Spleen (tissue), 11 donors: ENCODE measurements at regions not wholly inside any gene's neighbourhood (a gene's known extent, or its start where the extent isn't known, plus 50 kb on each side); places are given as distances from the start of the nearest gene placed in this dataset.

Source experiments
- DNase-seq: peaks from one replicate; pipeline ENCODE4 v3.0.0-alpha.2; 2020
- H3K27ac ChIP-seq, 8 donors: fragments of 200-600 bp; sonication (generic) in 7 of 8; 1 replicate in 4 of 8; 2 replicates in 4 of 8; pipeline versions ENCODE4 v1.5.0 to v1.8.0; 2016 to 2021; ENCODE audit warnings: inconsistent platforms in 4 of 8, mild to moderate bottlenecking in 4 of 8, moderate library complexity in 1 of 8
- H3K27me3 ChIP-seq, 7 donors: fragments of 200-600 bp; sonication (generic) in 6 of 7; replicated peaks in 1 of 7; 1 replicate in 4 of 7; 2 replicates in 3 of 7; pipeline versions ENCODE4 v1.5.0 to v1.8.0; 2016 to 2021; ENCODE audit warnings: inconsistent platforms in 3 of 7, mild to moderate bottlenecking in 1 of 7
- H3K36me3 ChIP-seq, 6 donors: fragments of 200-600 bp; sonication (generic) in 5 of 6; 1 replicate in 4 of 6; 2 replicates in 2 of 6; pipeline versions ENCODE4 v1.5.0 to v1.8.0; 2016 to 2021; ENCODE audit warnings: inconsistent platforms in 2 of 6
- H3K4me1 ChIP-seq, 6 donors: fragments of 200-600 bp; sonication (generic) in 5 of 6; 1 replicate in 3 of 6; 2 replicates in 3 of 6; pipeline versions ENCODE4 v1.5.0 to v1.8.0; 2016 to 2021; ENCODE audit warnings: inconsistent platforms in 3 of 6
- H3K4me3 ChIP-seq, 8 donors: fragments of 200-600 bp; sonication (generic) in 7 of 8; 1 replicate in 4 of 8; 2 replicates in 4 of 8; pipeline versions ENCODE4 v1.5.0 to v1.8.0; 2016 to 2021; ENCODE audit warnings: inconsistent platforms in 4 of 8, mild to moderate bottlenecking in 4 of 8, moderate library complexity in 2 of 8
- H3K9me3 ChIP-seq, 8 donors: fragments of 200-600 bp; sonication (generic) in 7 of 8; 1 replicate in 4 of 8; 2 replicates in 4 of 8; pipeline versions ENCODE4 v1.5.0 to v1.8.0; 2016 to 2021; ENCODE audit warnings: inconsistent platforms in 4 of 8
- POLR2A ChIP-seq, 3 donors: fragments of 450-650 bp; IDR thresholded peaks; one replicate each; pipeline ENCODE4 v1.5.1; 2017; ENCODE audit warnings: antibody characterized with exemption in 3 of 3, mild to moderate bottlenecking in 1 of 3
- POLR2AphosphoS5 ChIP-seq, 3 donors: sonication (generic); formaldehyde crosslinking; IDR thresholded peaks; one replicate each; pipeline ENCODE4 v1.5.1; 2017; ENCODE audit warnings: antibody characterized with exemption in 3 of 3
- WGBS, 5 donors: extraction: QIAGEN DNeasy Blood & Tissue Kit in 3 of 5; methylation state at CpG; one replicate each; pipeline versions ENCODE4 v1.1.5 to v1.1.7; 2013 to 2018; 5-methylcytosine and 5-hydroxymethylcytosine counted together
- intact Hi-C: fragments of 100-400 bp; cut with DNase I; formaldehyde crosslinking; loops from one replicate; pipeline ENCODE4 v1.15.0; 2023; ENCODE audit warnings: low total_unique reads
- TF ChIP-seq, protein P1 (sequence below), 11 experiments: fragments of 200-600 bp in 7 of 11; fragments of 450-650 bp in 4 of 11; sonication (generic) in 4 of 11; IDR thresholded peaks in 8 of 11; conservative IDR thresholded peaks in 3 of 11; 1 replicate in 7 of 11; 2 replicates in 4 of 11; pipeline versions ENCODE4 v1.4.0 to v1.8.0; 2016 to 2021; ENCODE audit warnings: antibody characterized with exemption in 11 of 11, inconsistent platforms in 4 of 11, mild to moderate bottlenecking in 1 of 11
- donor health status: healthy with polysubstance abuse.
- donor health status: DM: no; HTN: no; CAD: no; lungs with moderate emphysema.
- donor health status: DM: no; HTN: no; CAD: no.
- donor health status: Bipolar disorder and iron deficiency.
- donor health status: healthy.
- donor health status: DM: no; HTN: no; CAD: no.
- donor health status: DM: yes; HTN: yes; CAD: no.

DNA sequence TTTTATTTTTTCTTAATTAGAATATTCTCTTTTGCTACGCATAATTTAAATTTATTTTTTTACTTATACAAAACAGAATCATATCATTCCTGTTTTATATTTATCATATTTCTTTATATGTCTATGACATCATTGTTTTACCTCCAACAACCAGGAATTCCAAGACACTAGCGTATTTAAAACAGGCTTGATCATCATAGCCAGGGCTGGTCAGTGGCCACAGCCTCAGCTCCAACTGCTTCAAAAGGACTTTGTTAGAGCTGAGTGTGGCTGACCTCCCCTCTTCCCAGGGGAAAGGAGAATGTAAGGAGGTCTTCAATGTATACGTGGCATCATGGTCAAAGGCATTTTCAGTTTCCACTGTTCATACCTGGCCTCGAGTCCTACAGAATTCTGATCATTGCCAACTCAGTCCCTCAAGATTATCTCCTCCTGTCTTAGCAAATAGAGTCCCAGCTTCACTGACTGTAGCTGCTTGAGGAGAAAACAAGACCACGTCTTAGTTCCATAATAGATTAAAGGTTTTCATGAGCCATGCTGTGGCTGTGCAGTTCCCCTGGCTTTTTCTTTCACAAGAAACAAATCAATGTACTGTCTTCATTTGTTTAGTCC, 444.0 kb downstream of the PTPRC start:
- H3K9me3 ChIP-seq: no peaks in the 10 kb centered on the region
- TF ChIP-seq, protein P1, sequence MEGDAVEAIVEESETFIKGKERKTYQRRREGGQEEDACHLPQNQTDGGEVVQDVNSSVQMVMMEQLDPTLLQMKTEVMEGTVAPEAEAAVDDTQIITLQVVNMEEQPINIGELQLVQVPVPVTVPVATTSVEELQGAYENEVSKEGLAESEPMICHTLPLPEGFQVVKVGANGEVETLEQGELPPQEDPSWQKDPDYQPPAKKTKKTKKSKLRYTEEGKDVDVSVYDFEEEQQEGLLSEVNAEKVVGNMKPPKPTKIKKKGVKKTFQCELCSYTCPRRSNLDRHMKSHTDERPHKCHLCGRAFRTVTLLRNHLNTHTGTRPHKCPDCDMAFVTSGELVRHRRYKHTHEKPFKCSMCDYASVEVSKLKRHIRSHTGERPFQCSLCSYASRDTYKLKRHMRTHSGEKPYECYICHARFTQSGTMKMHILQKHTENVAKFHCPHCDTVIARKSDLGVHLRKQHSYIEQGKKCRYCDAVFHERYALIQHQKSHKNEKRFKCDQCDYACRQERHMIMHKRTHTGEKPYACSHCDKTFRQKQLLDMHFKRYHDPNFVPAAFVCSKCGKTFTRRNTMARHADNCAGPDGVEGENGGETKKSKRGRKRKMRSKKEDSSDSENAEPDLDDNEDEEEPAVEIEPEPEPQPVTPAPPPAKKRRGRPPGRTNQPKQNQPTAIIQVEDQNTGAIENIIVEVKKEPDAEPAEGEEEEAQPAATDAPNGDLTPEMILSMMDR (IDR thresholded peaks at IDR 0.05 in 8 of 11, conservative IDR thresholded peaks at IDR 0.05 in 3 of 11): no peak
- TF ChIP-seq POLR2AphosphoS5 (IDR thresholded peaks at IDR 0.05) (no peak), POLR2A (IDR thresholded peaks at IDR 0.05) (no peak)
- H3K36me3 ChIP-seq: no peaks in the 10 kb centered on the region
- DNase-seq: no peak
- no peak overlapping the region for H3K27ac ChIP-seq
- H3K27me3 ChIP-seq: no peaks in the 10 kb centered on the region
- WGBS, 5 donors: 92 to 98% (median 96%) methylated on average over 5 of the region's 5 CpGs
- intact Hi-C loops: no loop called here
- H3K4me3 ChIP-seq: no peak overlapping the region
- peaks cover 0 to 3% (median 0%) of the 10 kb centered on the region in 6 donors for H3K4me1 ChIP-seq

DNA sequence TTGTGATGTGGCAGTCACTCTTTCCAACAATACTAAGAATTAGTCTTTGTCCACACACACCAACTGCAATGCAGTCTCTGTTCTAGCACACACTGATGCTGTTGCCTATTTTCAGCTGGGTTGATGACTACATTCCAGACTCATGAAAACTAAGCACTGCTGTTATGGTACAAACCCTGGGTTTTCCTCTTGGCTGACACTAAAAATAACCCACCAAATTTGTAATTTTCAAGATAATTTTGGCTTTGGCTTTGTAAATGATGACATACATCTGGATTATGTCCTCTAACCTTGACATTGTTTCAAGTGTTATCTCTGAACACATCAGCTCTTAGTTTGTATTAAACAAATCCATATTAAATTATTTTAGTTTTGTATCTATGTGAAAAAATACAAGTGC, 444.8 kb downstream of the PTPRC start:
- intact Hi-C loops: no loop called here
- H3K27ac ChIP-seq: no peak overlapping the region
- no peak for DNase-seq
- H3K4me1 ChIP-seq: peaks cover 0 to 4% (median 0%) of the 10 kb centered on the region in 6 donors
- H3K4me3 ChIP-seq: no peak overlapping the region
- no peaks in the 10 kb centered on the region for H3K9me3 ChIP-seq
- H3K36me3 ChIP-seq: no peaks in the 10 kb centered on the region
- TF ChIP-seq POLR2AphosphoS5 (IDR thresholded peaks at IDR 0.05) (no peak), POLR2A (IDR thresholded peaks at IDR 0.05) (no peak)
- TF ChIP-seq, protein P1 (IDR thresholded peaks at IDR 0.05 in 8 of 11, conservative IDR thresholded peaks at IDR 0.05 in 3 of 11): no peak
- no peaks in the 10 kb centered on the region for H3K27me3 ChIP-seq

DNA sequence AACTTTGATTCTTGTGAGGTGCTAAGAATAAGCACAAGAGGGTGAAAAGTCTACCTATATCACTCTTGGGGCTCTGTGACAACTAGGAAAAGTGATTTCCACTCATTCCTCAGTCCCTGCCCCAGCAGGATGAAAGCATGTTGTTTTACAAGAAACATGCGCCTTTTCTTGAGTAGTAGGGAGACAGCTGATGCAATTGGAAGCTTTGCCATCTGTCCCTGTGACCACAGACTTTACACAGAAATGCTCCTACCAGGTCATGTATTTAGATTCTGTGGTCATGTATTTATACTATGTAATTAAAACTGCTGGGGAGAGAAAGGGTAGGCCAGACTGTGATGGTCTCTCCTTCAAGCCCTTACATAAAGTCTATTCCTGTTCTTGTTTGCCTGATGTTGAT, 445.5 kb downstream of the PTPRC start:
- peaks cover under 1 to 10% (median 3%) of the 10 kb centered on the region in 6 donors for H3K4me1 ChIP-seq
- H3K36me3 ChIP-seq: no peaks in the 10 kb centered on the region
- H3K4me3 ChIP-seq: no peak overlapping the region
- H3K9me3 ChIP-seq: no peaks in the 10 kb centered on the region
- WGBS, 5 donors: 65 to 79% (median 76%) methylated on average over 1 of the region's 1 CpG
- TF ChIP-seq, protein P1 (IDR thresholded peaks at IDR 0.05 in 8 of 11, conservative IDR thresholded peaks at IDR 0.05 in 3 of 11): no peak
- TF ChIP-seq POLR2AphosphoS5 (IDR thresholded peaks at IDR 0.05): no peak
- no peak for TF ChIP-seq POLR2A (IDR thresholded peaks at IDR 0.05)
- no peaks in the 10 kb centered on the region for H3K27me3 ChIP-seq
- no peak for DNase-seq
- intact Hi-C loops: no loop called here
- no peak overlapping the region for H3K27ac ChIP-seq

DNA sequence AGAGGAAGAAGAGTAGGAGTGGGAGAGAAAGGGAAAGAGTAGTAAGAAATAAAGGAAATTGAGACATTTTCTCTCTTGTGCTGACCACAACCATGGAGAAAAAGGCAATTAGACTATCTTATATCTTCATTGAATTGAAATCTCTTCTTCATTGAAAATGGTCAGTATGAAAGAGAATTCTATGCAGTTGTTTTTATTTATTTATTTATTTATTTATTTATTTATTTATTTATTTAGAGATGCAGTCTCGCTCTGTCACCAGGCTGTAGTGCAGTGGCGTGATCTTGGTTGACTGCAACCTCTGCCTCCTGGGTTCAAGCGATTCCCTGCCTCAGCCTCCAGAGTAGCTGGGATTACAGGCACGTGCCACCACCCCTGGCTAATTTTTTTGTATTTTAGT, 447.1 kb downstream of the PTPRC start:
- H3K9me3 ChIP-seq: peaks cover 0 to under 1% (median 0%) of the 10 kb centered on the region in 8 donors
- WGBS, 5 donors: 96 to 99% (median 97%) methylated on average over 4 of the region's 4 CpGs
- no peak overlapping the region for H3K27ac ChIP-seq
- intact Hi-C loops: no loop called here
- peaks cover 8 to 26% (median 11%) of the 10 kb centered on the region in 6 donors for H3K4me1 ChIP-seq
- no peaks in the 10 kb centered on the region for H3K36me3 ChIP-seq
- H3K4me3 ChIP-seq: no peak overlapping the region
- TF ChIP-seq POLR2A (IDR thresholded peaks at IDR 0.05) (no peak), POLR2AphosphoS5 (IDR thresholded peaks at IDR 0.05) (no peak)
- TF ChIP-seq, protein P1 (IDR thresholded peaks at IDR 0.05 in 8 of 11, conservative IDR thresholded peaks at IDR 0.05 in 3 of 11): no peak
- DNase-seq: no peak
- H3K27me3 ChIP-seq: no peaks in the 10 kb centered on the region
